HG03378 (cell line): ENCODE measurements at regions not wholly inside any gene's neighbourhood (a gene's known extent, or its start where the extent isn't known, plus 50 kb on each side); places are given as distances from the start of the nearest gene placed in this dataset.
"Not testable (repeated sequence)": the region's sequence is repeated elsewhere in the genome, so short reads cannot be mapped to it uniquely, and the experiment has no call there.

Experiments
- ATAC-seq: cut with Tn5 transposase; IDR thresholded peaks from one replicate; pipeline ENCODE4 v1.9.1; 2021; ENCODE audit warnings: mild to moderate bottlenecking, moderate library complexity; ENCODE audit not compliant: unreplicated experiment

GRCh38 chr5:130624805-130625204 lies 540.3 kb downstream of the HINT1 start:
- no peak for ATAC-seq

- ATAC-seq: no peak
Measured at GRCh38 chr5:130616161-130616560, 548.9 kb downstream of the HINT1 start.

GRCh38 chr5:130605234-130605633 lies 559.8 kb downstream of the HINT1 start:
- no peak for ATAC-seq

- ATAC-seq: not testable (repeated sequence)
Measured at GRCh38 chr5:130596647-130597046, 568.4 kb downstream of the HINT1 start.

GRCh38 chr5:130580264-130580663 lies 584.8 kb downstream of the HINT1 start:
- no peak for ATAC-seq

- no peak for ATAC-seq
Measured at GRCh38 chr5:130578354-130578753, 586.7 kb downstream of the HINT1 start.

- no peak for ATAC-seq
Measured at GRCh38 chr5:130571076-130571475, 594.0 kb downstream of the HINT1 start.

GRCh38 chr5:130568791-130569190 lies 596.3 kb downstream of the HINT1 start:
- ATAC-seq: no peak

- no peak for ATAC-seq
Measured at GRCh38 chr5:130555429-130555828, 609.6 kb downstream of the HINT1 start.

GRCh38 chr5:130550562-130550928 lies 614.5 kb downstream of the HINT1 start:
- no peak for ATAC-seq

- ATAC-seq: no peak
Measured at GRCh38 chr5:130549884-130550561, 615.0 kb downstream of the HINT1 start.

GRCh38 chr5:130546211-130546610 lies 618.8 kb downstream of the HINT1 start:
- ATAC-seq: no peak

GRCh38 chr5:130545291-130545690 lies 619.8 kb downstream of the HINT1 start:
- no peak for ATAC-seq

- ATAC-seq: peak; percentile 46
Measured at GRCh38 chr5:130541617-130542221, 623.3 kb downstream of the HINT1 start.

- no peak for ATAC-seq
Measured at GRCh38 chr5:130536691-130537090, 628.4 kb downstream of the HINT1 start.

GRCh38 chr5:130532786-130533185 lies 628.5 kb downstream of the CHSY3 start:
- ATAC-seq: no peak

GRCh38 chr5:130529511-130530485 lies 625.5 kb downstream of the CHSY3 start:
- ATAC-seq: no peak

GRCh38 chr5:130529111-130529510 lies 624.8 kb downstream of the CHSY3 start:
- no peak for ATAC-seq

GRCh38 chr5:130528474-130528873 lies 624.2 kb downstream of the CHSY3 start:
- no peak for ATAC-seq

- no peak for ATAC-seq
Measured at GRCh38 chr5:130526708-130527107, 622.4 kb downstream of the CHSY3 start.

- no peak for ATAC-seq
Measured at GRCh38 chr5:130520211-130520610, 615.9 kb downstream of the CHSY3 start.
